ENCODE measurements at regions not wholly inside any gene's neighbourhood (a gene's known extent, or its start where the extent isn't known, plus 50 kb on each side); places are given as distances from the start of the nearest gene placed in this dataset.

DNA sequence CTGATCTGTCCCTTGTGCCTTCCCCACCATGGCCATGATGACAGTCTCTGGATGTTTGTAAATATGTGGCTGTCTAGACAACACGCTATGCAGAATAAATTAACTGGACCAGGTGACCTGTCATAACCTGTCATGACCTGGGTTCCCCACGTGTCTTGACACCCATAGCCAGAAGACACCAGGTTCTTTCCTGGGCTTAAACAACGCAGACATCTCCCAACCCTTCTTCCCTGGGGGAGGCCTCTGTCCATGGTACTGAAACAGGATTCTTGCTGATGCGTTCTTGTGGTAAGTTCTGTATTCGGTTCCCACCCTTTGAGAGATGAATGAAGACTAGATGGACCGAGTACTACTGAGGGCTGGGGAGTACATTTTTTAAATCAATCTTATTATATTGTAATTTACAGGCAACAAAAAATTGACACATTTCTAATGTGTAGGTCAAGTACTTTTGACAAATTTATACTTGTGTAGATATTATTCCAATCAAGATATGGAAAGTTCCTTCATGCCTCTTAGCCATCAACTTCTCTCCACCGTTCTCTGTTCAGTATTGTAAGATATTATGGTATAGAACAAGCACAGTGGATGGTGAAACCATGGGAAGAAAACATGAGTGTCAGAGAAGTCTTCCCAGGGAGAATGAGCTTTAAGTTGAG, 738.8 kb downstream of the PTPRU start:
- H3K27ac ChIP-seq (ENCODE audit: control insufficient read depth, insufficient read depth, low read length) = peak overlapping the region; percentile 57
- no peak overlapping the region for H2AFZ ChIP-seq (ENCODE audit: control insufficient read depth, low read length)
- DNase-seq (ENCODE audit: low read depth, low spot score) (peak; percentile 38), FAIRE-seq (peak; percentile 58)
- no peak for TF ChIP-seq CTCF (optimal IDR thresholded peaks at IDR 0.05 in 1 of 3, IDR thresholded peaks at IDR 0.05 in 1 of 3, conservative IDR thresholded peaks at IDR 0.05 in 1 of 3; ENCODE audit: extremely low read depth in 1 of 3, insufficient read depth in 2 of 3, low read length in 3 of 3)
- H3K4me3 ChIP-seq (ENCODE audit: control insufficient read depth in 2 of 3, extremely low read depth in 1 of 3, insufficient read depth in 2 of 3, low read depth in 1 of 3, low read length in 3 of 3) = no peak overlapping the region
- H4K20me1 ChIP-seq (ENCODE audit: control insufficient read depth, extremely low read depth, insufficient read depth, low read length) = no peaks in the 10 kb centered on the region
- H3K9me3 ChIP-seq (ENCODE audit: control insufficient read depth, low read depth, low read length) = no peaks in the 10 kb centered on the region
- H3K4me2 ChIP-seq (ENCODE audit: control insufficient read depth, extremely low read depth, insufficient read depth, low read depth, low read length) = no peak overlapping the region
- no peaks in the 10 kb centered on the region for H3K27me3 ChIP-seq (ENCODE audit: control insufficient read depth, extremely low read depth, insufficient read depth, low read length)
- H3K9ac ChIP-seq (ENCODE audit: control insufficient read depth, extremely low read depth, insufficient read depth, low read length) = no peak overlapping the region
- no peaks in the 10 kb centered on the region for H3K36me3 ChIP-seq (ENCODE audit: control insufficient read depth in 2 of 2, extremely low read depth in 1 of 2, insufficient read depth in 2 of 2, low read length in 2 of 2)
- H3K9me1 ChIP-seq (ENCODE audit: control insufficient read depth, extremely low read depth, insufficient read depth, low read length) = no peaks in the 10 kb centered on the region
- H3K4me1 ChIP-seq (ENCODE audit: control insufficient read depth, extremely low read depth, insufficient read depth, low read length) = peaks cover 19% of the 10 kb centered on the region
- H3K79me2 ChIP-seq (ENCODE audit: control insufficient read depth, insufficient read depth, low read length) = no peaks in the 10 kb centered on the region
- dilution Hi-C loops (cut with MboI; ENCODE audit: extremely low pct_ligation_motif_present, low sequenced_read_pairs) = no loop called here

DNA sequence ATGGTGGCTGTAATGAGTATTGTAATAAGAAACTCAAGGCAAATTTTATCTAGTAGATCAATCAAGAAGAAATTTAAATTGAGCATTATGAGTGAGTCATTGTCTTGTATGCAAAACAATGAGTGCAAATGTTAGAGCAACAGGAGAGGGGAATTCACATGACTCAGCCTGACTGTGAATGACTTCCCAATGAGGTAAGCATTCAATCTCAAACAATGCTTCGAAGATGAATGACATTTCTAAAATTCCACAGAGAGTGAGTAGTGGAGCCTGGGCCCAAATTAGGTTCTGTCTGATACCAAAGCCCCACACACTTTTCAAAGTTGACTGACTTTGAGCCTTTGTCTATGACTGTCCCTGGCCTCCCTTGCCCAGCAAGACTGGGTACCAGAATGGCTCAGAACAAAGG, 738.0 kb downstream of the PTPRU start:
- Histone ChIP-seq H3K27ac (ENCODE audit: control insufficient read depth, insufficient read depth, low read length) (peak overlapping the region; percentile 59), H3K79me2 (ENCODE audit: control insufficient read depth, insufficient read depth, low read length) (no peaks in the 10 kb centered on the region), H3K27me3 (ENCODE audit: control insufficient read depth, extremely low read depth, insufficient read depth, low read length) (no peaks in the 10 kb centered on the region), H3K4me2 (ENCODE audit: control insufficient read depth, extremely low read depth, insufficient read depth, low read depth, low read length) (peak overlapping the region; percentile 44), H3K9me1 (ENCODE audit: control insufficient read depth, extremely low read depth, insufficient read depth, low read length) (no peaks in the 10 kb centered on the region), H4K20me1 (ENCODE audit: control insufficient read depth, extremely low read depth, insufficient read depth, low read length) (no peaks in the 10 kb centered on the region), H3K9ac (ENCODE audit: control insufficient read depth, extremely low read depth, insufficient read depth, low read length) (no peak overlapping the region), H3K9me3 (ENCODE audit: control insufficient read depth, low read depth, low read length) (peaks cover 1% of the 10 kb centered on the region), H3K36me3 (ENCODE audit: control insufficient read depth in 2 of 2, extremely low read depth in 1 of 2, insufficient read depth in 2 of 2, low read length in 2 of 2) (no peaks in the 10 kb centered on the region), H3K4me1 (ENCODE audit: control insufficient read depth, extremely low read depth, insufficient read depth, low read length) (peaks cover 19% of the 10 kb centered on the region), H3K4me3 (ENCODE audit: control insufficient read depth in 2 of 3, extremely low read depth in 1 of 3, insufficient read depth in 2 of 3, low read depth in 1 of 3, low read length in 3 of 3) (no peak overlapping the region), H2AFZ (ENCODE audit: control insufficient read depth, low read length) (no peak overlapping the region)
- peak; percentile 95 for FAIRE-seq
- TF ChIP-seq CTCF (optimal IDR thresholded peaks at IDR 0.05 in 1 of 3, IDR thresholded peaks at IDR 0.05 in 1 of 3, conservative IDR thresholded peaks at IDR 0.05 in 1 of 3; ENCODE audit: extremely low read depth in 1 of 3, insufficient read depth in 2 of 3, low read length in 3 of 3) (no peak), EZH2 (IDR thresholded peaks at IDR 0.05; ENCODE audit: low read length) (no peak)
- peak; percentile 84 for DNase-seq (ENCODE audit: low read depth, low spot score)
- dilution Hi-C loops (cut with MboI; ENCODE audit: extremely low pct_ligation_motif_present, low sequenced_read_pairs) = no loop called here

All from keratinocyte (primary cell).